GM18519 (cell line): ENCODE measurements at regions not wholly inside any gene's neighbourhood (a gene's known extent, or its start where the extent isn't known, plus 50 kb on each side); places are given as distances from the start of the nearest gene placed in this dataset.

Experiments
- ATAC-seq: cut with Tn5 transposase; IDR thresholded peaks from one replicate; pipeline ENCODE4 v1.9.1; 2021; ENCODE audit warnings: mild to moderate bottlenecking, moderate library complexity; ENCODE audit not compliant: unreplicated experiment, low FRiP score

DNA sequence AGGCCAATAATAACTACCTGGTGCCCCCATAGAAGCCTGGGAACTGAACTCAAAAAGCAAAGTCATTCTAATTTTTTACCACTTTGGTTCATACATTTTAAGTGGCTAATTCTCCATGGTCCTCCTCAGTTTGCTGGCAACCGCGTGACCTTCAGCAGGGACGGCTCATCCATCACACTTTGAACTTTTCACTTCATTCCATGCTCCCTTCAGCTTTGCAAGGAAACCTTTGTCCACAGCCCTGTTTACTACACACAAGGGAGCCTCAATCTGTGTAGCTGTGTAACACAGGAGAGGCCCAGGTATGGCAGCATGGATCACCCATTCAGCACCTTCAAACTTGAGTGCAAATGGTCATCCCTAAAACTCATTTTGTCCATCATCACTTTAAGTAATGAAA lies 552.4 kb downstream of the IRX1 start:
- no peak for ATAC-seq

DNA sequence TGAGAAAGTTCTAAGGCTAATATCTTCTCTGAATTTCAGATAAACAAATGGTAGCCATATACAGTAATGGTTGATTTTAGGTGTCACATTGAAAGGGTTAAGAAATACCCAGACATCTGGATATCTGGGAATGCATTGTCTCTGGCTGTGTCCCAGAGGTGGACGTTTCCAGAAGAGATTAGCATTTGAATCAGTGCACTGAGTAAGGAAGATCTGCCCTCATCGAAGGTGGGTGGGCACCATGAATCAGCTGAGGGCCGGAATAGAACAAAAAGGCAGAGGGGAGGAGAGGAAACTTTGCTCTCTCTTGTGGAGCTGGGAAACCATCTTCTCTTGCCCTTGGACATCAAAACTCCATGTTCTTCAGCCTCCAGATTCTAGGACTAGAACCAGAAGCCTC lies 554.4 kb downstream of the IRX1 start:
- no peak for ATAC-seq

DNA sequence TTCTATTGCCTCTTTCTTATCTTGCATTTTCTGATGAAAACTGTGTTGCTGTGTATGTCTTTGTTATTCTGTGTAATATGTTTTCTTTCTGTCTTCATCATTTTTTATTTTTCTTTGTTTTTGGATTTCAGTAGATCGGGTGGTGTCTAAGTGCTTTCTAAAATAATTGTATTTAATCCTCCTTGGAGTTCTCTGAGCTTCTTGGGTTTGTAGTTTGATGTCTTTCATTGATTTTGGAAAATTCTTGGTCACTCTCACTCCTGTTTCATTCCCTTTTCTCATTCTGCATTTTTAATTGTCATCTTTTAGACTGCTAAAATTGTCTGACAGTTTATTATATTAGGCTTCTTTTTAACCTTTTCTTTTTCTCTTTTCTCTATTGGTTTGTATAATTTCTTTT lies 560.5 kb downstream of the IRX1 start:
- no peak for ATAC-seq

DNA sequence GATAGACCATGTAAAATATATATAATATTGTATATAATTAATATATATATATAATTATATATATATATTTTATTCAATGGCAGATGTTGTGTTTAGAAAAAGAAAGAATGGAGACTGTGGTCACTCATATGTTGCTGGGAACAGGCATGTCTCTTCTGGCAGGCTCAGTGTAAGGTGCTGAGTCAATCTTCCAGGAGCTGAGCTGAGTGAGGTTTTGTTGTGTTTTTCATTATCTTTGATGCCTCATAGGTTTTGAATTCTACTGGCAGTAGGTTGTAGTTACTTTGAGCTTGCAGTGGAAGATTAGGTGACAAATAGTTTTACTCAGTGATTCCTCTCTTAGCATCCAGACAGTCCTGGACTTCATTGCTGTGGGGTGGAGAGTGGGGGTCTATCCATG lies 561.3 kb downstream of the IRX1 start:
- ATAC-seq: no peak

DNA sequence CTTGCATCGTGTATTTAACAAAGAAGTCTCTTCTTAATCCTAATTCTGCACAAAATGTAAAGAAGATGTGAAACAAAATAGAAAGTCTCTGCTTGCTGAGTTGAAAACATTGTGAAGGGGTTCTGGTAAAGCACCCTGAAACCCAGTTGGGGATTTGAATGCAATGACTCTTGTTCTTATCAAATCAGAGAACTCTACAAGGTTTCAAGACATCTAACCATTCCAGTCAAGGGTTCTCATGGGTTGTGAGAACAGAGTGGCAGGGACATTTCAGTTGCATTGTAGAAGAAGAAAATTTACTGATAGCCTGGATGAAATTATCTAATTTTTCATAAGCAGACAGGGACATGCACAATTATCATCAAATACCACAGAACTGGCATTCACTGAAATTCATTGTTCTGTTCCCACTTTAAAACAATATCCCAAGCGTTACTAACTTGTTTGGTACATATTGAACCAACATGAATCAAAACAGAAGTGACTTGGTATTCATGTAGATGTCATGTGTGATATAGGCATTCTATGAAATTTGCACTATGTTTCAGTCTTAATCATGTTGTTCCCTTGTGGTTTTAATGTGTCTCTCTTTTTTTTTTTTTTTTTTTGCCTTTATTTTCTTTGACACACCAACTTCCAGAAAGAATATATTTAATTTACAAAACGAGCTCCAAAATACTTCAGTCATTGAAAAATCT lies 563.3 kb downstream of the IRX1 start:
- no peak for ATAC-seq

DNA sequence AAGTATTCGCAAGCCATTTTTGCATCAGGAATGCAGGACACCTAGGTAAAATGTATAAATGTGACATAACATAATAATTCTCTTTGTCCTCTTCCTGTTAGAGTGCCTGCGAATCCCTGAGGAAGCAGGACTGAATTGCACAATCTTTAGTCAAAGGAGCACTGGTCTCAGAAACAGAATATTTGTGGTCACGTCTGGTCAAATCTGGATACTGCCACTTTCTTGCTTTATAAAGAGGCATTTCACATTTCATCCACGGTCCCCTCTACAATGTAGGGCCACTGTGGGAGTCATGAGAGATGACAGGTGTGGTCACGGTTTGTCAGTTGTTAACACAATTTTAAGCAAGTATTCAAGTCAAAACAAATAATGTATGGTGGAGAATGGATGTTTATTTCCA lies 564.0 kb downstream of the IRX1 start:
- no peak for ATAC-seq

DNA sequence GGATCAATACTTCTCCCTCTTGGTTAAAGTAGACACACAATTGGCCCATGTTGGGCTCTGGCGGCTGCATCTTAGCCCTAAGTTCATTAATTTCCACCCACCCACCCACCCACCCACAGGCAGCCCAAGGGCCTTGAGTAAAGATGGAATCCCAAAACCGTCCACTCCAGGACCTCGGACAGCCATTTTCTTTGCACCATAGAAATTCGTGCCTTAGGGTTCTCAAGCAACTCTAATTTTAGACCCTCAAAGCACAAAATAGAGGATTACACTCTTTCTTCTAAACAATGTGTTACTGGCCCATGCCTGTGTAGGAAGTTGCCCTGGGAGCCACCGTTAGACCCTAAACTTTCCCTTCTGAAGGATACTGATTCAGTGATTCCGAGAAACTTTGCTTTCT lies 568.5 kb downstream of the IRX1 start:
- no peak for ATAC-seq

DNA sequence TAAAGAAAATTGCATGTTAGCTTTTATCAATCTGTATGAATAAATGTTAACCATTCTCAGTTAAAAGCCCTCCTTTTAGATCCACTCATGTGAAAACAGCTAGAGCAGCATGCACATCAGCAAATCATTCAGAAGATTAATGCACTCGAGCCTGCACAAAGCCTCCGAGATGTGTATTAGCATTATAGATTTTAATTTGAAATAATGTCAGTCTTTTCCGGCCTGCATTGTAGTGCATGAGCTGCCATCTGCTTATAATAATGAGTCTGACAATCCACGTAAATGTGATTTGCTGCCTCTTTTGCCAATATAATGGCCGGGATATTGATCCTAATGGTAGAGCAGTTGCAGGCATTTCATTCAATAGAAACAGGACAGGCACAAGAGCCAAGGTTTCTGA lies 585.1 kb downstream of the IRX1 start:
- no peak for ATAC-seq

DNA sequence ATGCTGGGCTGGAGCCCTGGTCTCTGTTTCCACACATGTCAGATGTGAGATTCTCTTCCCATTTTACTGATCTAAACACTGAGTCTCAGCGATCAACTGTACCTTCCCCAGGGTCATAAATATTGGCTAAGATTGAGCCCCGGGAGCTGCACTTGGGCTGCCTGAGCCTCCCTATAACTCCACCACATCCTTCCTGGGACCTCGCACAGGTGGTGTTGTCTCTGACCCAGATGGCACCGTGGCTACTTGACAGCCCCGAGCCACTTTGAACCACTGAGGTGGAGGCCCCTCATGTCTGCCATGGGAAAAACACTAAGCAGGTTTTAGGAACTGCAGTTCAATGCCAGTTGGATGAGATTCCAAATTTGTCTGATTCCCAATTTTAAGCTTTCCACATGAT lies 586.5 kb downstream of the IRX1 start:
- no peak for ATAC-seq

DNA sequence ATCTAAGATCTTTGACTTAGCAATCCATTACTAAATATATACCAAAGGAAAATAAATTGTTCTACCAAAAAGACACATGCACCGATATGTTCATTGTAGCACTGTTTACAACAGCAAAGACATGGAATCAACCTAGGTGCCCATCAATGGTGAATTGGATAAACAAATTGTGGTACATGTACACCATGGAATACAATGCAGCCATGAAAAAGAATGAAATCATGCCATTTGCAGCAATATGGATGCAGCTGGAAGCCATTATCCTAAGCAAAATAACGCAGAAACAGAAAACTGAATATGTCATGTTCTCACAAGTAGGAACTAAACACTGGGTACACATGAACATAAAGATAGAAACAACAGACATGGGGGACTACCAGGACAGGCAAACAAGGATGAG lies 589.5 kb downstream of the IRX1 start:
- ATAC-seq: no peak

DNA sequence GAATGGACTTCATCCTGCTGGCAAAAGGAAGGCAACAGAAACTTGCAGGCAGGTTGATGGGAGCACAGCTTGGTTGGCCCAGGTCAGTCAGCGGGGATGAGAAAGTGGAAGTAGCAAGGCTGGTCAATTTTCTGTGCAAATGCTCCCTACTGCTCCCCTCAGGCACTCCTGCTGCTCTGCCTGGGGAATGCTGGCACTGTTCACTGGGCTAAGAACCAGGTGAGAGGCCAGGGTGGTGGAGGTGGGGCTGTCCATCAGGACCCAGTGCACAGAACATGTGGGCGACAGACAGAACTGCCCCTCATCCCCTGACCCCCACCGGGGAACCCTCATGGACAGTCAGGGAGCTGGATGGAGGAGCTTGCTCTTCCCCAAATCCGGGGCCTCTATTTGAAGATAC lies 593.1 kb downstream of the IRX1 start:
- ATAC-seq: no peak

DNA sequence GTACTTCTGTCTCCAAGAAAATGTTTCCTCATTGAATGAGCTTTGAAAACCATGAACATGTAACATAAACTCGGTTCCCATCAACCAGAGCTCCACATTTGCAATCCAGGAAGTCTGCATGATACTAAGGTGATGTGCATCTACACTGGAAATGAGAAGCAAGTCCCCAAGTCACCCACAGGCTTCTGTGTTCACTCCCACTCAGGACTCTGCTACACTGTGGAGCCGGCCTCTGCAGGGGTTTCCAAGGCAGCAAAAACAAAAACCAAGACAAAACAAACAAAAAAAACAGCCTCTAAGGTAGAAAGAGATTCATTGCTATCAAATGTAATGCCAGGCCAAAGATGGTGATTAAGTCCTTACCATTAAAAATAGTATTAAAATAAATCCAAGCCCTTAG lies 593.7 kb downstream of the IRX1 start:
- ATAC-seq: no peak

DNA sequence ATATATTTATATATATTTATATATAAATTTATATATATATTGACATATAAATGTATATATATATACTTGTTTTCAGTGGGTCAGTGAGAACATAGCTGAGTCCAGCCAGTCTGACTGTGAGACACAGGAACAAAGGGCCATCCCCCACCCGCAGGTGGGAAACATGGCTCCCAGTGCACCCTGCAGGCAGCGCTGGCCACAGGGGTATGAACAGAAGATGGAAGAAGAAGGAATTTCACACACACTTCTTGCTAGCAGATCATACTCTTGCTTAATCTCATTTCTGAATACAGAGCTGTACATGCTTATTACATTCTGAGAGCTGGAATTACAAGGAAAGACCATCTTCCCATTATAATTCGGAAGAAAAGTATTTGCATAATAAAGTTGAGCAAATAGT lies 595.4 kb downstream of the IRX1 start:
- ATAC-seq: no peak

DNA sequence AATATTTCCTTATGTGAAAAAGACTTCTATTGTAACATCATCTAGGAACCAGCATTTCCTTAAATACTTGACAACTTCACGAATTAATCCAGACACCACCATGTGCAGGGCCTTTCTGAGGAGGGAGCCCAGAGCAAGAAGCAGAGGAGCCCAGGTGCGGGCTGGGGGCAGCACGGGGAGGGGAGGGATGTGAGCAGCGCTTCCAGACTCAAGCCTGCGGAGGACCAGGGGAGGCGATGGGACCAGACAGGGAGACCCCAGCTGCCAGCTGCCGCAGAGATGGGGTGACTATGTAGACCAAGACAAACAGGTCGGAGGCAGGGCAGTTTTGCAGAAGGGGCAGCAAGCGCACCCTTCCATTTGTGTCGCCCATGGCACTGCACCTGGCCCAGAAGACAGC lies 596.1 kb downstream of the IRX1 start:
- no peak for ATAC-seq

DNA sequence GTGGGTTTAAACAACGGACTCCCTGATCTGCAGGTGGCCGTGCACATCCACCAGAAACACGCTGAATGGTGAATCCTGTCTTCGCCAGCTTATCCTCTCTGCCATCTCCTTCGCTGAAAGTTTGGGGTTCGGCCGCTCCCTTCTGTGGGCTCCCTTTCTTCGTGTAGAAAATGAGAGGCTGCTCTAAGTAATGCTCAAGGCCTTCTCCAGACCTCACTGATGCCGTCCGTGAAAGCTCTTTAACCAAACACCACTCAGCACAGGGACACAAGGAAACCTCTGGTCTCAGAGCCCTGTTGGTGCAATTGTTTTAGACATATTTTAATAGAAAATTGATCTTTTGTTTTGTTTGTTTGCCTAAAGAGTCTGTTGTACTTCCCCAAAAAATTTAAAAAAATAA lies 596.5 kb downstream of the IRX1 start:
- no peak for ATAC-seq

DNA sequence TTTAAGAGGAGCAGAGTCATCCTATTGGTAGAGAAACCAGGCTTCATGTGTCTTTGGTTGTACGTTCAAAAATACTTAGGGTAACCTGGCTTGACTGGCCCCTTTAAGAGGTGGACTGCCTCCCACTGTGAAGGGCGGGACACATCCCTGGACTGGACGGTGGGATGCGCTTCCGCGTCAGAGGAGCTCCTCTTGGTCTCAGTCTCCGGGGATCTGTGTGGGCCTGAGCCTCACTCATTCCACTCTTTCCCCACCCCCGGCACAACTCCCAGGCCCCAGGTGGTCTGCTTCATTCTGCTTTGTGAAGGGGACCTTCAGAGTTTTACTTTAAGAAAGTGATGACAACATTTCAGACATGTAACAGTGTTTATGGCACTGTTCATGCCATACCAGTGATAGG lies 601.1 kb downstream of the IRX1 start:
- no peak for ATAC-seq

DNA sequence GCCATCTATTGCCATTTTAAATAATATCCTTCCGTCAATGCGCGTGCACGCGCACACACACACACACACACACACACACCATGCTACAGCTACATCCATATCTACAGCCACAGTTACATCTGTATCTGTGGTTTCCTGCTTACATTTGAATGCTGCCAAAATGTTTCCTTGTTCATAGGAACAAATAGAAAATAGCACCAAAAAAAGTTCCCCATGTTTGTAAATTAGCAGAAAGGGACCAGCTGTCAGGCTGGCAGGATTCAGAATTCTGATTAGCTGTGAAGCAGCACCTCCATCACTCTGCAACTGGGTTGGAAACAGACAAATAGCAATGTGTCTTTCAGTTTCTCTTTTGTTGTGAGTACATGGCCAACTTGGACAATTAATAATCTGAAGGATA lies 601.5 kb downstream of the IRX1 start:
- no peak for ATAC-seq

DNA sequence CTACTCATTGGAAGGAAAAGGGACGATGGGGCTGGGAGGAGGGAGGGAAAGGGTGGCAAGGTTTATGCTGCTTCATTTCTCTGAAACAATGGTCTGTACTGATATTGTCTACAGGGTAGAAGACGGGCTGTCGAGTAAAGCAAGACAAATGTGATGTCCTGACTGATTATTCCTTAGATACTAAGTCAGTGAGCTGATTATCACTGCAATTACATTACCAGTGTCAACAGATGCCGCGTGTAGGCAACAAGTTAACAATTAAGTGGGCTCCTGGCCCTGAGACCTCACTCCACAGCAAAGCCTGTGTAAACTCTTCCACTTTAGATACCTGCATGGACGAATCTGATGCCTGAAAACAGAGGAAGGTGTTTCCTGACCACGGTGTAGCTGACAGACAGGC lies 602.8 kb downstream of the IRX1 start:
- ATAC-seq: no peak

DNA sequence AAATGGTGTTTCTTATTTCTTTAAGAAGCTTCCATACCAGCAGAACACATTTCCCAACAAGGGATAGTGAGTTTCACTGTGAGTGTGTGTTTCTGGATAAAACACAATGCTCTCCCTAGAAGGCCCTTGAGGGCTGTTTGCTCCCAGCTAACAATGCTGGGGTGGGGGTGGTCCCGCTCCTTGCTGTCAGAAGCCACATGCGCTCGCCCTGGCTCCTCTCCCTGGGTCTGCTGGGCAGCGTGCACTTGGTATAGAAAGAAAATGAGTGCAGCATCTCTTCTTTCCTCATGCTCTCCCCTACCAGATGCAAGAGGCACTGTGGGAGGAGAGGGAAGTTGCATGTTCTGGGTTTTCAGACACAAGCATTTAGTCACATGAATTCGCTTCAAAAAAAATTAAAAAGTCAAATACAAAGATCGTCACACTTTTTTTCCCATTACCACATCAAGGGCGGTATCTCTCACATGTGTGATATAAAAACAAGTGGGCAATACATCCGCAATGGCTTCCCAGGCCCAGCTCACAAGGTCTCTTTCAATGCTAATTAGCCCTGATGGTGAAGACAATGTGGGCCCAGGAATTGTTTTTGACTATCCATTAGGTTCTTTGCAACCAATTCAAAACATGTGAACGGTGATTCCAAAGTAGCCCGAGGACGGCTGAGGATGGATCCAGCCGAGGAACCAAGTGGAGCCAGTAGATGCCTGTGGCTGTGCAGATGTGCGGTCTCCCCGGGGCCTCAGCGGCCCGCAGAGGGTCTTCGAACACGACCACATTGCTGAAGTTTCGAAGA lies 603.6 kb downstream of the IRX1 start:
- no peak for ATAC-seq

DNA sequence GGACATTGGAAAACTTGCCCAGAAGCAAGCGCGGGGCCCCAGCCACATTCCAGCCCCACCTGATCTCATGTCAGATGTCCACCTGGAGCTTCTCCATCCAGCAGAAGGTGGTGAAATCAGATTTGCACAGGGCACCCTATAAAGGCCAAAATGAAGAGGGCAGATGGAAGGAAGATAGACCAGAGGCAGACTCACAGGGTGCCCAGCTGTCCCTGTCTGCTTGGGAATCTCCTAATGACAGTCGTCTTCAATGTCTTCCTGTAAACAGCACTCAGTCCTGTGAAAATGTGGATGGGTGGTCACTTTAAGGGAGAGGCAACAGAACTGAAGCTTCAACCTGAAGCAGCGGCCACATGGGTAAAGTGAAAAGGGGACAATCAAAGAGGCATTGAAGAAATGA lies 607.5 kb downstream of the IRX1 start:
- no peak for ATAC-seq

DNA sequence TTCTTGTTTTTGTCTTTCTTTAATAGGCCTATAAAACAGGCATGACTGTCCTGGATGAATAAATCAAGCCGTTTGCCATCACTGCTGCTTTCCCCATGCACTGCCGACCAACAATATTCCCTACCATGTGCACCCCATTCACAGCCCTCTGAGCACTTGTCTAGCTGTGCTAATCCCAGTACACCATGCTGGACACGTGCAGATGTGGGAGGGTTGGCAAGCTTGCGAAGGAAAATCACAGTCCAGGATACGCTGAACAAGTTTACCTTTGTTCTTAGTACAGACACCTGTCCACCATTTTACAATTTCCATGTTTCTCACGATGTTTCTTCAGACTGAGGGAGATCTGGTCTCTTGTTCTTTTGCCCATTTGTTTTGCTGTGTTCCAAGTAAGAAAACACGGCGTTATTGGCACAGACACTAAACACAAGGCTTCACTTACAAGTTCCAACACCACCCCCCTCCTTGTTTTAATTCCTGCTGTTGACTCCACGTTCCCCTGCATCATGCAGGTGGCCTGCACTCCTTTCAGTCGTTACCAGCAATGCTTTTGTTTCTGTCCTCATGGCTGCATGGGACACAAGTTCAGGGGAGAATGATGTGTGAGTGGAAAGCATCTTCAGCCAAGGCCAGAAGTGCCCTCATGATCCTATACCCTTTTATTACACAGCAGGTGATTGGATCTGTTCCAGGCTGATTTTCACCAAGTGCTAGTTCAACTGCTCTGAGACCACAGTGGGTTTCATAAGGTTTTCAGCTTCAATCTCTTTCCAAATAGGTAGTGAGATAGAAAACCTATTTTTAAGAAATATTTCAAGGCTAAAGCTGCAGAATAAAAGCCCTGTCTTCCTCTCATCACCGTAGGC lies 608.9 kb downstream of the IRX1 start:
- no peak for ATAC-seq
